GM18870 (cell line): ENCODE measurements at regions not wholly inside any gene's neighbourhood (a gene's known extent, or its start where the extent isn't known, plus 50 kb on each side); places are given as distances from the start of the nearest gene placed in this dataset.
A peak's percentile ranks its signal among the peaks of the same experiment; 100 is the strongest.
"Not testable (repeated sequence)": the region's sequence is repeated elsewhere in the genome, so short reads cannot be mapped to it uniquely, and the experiment has no call there.

Experiments
- ATAC-seq: cut with Tn5 transposase; IDR thresholded peaks from one replicate; pipeline ENCODE4 v1.9.1; 2021; ENCODE audit warnings: moderate library complexity; ENCODE audit not compliant: unreplicated experiment

GRCh38 chr4:123667496-123667895, 270.9 kb downstream of the SPRY1 start:
- ATAC-seq = no peak

DNA sequence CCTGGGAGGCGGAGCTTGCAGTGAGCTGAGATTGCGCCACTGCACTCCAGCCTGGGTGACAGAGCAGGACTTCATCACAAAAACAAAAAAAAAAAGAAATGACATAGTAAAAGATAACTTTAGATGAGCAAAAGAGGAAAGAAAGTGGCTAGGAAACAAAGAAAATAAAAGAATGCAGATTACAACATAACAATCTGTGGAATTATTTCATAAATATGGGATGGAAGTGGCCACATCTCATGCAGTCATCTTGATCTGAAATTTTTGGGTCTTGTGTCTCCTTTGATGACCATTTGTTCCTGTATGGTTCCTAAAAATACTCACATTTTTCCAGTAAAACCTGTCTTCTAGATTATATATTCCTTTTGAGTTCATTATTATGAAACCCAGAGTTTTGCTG, 271.4 kb downstream of the SPRY1 start:
- no peak for ATAC-seq

DNA sequence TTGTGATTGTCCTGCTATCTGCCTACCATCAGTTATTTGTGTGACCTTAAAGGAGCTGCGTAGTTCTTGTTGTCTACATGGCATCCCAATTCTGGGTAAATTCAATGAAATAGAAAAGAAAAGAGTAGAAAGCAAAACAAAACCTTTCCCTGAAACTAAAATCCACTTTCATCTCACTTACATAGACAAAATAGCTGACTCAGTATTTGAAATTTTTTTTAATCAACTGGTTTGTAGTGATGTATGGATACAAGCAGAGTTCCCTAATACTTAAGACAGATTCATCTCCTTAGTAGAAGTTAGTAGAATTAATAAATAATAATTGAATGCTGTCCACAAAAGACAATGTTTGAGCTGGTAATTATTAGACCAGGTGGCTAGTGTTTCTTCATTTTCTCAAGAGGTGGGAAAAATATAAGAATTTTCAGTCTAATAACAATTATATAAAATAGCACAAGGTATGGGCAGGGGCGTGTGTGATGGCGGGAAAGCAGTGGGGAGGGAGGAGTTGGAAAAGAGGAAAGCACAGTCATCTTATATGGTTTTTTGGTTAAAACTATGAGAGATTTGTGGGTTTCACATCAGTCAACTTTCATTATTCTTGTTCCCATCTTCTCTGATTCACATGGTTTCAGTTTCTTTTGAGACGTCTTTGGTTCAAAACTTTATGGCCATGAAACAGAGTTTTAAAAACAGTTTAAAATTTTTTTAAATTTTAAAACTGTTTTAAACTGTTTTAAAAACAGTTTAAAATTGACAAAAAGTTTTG, 275.2 kb downstream of the SPRY1 start:
- ATAC-seq = peak; percentile 97

GRCh38 chr4:123672987-123673386, 276.4 kb downstream of the SPRY1 start:
- ATAC-seq = peak; percentile 49

DNA sequence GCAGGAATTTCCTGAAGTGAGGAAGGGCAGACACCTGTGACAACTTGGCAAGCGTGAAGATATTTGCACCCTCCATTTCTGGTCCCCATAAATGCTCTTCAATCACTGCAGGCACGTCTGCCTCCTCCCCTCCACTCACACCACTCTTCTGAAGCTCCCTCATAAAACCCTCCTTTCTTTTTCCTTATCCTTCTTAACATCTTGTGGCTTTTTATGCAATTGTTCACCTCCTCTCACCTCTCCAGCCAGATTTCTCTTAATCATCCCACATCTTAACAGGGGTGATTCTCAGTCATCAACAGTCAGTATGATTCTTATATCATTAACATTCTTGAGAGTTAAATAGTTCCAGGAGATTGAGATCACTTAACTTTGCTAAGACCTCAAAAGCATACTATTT, 277.4 kb downstream of the SPRY1 start:
- ATAC-seq = no peak

DNA sequence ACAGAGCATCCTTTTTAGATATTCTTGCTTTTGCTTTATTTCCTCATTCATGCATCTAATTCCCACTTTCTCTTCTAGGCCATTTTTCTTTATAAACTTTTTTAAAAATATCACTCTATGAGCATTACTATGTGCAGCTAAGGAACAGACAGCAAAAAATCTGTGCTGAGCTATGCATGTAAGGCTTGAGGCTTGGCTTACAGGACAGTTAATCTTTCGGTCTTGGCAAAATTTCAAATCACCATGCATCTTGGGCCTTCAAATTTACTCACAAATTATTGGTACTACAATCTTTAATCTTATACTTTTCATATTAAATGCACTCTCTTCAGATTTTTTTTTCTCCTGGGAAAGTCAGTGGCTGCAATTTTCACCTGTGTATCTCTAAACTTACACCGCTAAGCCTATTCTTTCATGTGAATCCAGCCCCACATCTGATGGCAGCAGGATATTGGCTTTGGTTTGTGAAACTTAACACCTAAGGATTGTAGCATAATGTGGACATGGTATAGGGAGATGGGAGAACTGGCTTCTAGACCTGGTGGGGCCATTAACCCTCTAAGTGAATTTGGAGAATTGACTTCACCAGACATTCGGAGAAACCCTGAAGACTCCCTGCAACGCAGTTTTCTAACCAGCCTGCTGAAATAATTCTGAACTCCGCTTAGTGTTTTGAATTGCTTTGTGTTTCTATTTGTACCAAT, 278.3 kb downstream of the SPRY1 start:
- no peak for ATAC-seq

DNA sequence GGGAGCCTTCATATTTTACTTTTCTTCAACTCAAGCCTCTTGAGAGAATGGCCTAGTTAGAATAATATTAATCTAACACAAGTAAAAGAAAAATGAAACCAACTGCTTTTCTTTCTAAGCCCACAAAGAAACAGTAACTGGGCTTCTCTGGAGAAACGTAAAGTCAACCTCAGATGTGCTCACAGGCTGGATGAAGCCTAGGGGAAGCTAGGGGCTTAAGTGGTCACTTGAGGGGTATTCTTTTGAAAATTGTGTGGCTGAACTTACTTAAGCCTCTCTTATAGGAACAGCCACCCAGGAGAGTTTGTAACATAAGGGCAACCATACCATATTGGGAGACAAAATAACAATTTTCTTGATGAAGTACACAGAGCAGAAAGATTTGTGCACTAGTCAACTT, 279.0 kb downstream of the SPRY1 start:
- no peak for ATAC-seq

- ATAC-seq = no peak
Observed at GRCh38 chr4:123676071-123676889, 279.7 kb downstream of the SPRY1 start.

DNA sequence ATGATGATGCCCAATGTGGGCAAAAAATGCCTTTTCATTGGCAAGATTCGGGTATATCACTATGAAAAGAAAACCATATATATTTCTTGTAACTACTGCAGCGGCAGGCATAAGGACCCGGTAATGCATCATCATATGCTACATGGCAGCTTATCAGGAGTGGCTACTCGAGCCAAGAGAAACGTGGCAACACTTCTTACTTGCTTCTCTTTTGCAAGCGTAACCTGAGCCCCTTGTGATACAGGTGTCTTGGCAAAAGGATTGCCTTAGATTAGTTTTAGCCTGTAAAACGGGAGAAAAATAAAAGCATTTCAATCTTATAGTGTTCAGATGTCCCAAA, 280.3 kb downstream of the SPRY1 start:
- no peak for ATAC-seq

GRCh38 chr4:123682931-123683330, 286.3 kb downstream of the SPRY1 start:
- ATAC-seq = no peak

GRCh38 chr4:123684937-123685336, 288.3 kb downstream of the SPRY1 start:
- ATAC-seq = not testable (repeated sequence)

DNA sequence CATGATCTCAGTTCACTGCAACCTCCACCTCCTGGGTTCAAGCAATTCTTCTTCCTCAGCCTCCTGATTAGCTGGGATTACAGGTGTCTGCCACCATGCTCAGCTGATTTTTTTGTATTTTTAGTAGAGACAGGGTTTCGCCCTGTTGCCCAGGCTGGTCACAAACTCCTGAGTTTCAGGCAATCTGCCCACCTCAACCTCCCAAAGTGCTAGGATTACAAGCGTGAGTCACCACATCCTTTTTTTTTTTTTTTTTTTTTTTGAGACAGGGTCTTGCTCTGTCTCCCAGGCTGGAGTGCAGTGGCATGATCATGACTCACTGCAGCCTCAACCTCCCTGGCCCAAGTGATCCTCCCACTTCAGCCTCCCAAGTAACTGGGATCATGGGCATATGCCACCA, 298.9 kb downstream of the SPRY1 start:
- not testable (repeated sequence) for ATAC-seq

GRCh38 chr4:123696687-123697086, 300.1 kb downstream of the SPRY1 start:
- ATAC-seq = no peak

DNA sequence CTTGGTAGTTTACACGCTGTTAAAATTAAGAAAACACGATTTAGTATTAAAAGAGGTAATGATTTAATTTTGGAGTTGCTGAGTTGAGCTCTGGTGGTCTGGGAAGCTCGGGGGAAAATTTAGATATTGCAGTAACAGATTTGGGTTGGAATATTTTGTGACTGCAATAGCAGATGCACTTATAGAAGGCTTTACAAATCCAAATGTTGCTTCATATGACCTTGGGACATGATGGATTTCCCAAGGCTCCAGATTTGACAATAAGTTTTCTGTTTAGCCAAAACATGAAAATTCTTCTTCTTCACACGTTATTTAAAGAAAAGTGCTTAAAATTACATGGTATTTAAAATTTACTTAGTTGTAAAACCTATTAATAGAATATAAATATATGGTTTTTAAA, 302.0 kb downstream of the SPRY1 start:
- ATAC-seq = no peak

GRCh38 chr4:123699880-123700771, 303.5 kb downstream of the SPRY1 start:
- no peak for ATAC-seq

GRCh38 chr4:123701131-123701575, 304.6 kb downstream of the SPRY1 start:
- no peak for ATAC-seq

- ATAC-seq = no peak
Observed at GRCh38 chr4:123705419-123705818, 308.8 kb downstream of the SPRY1 start.

GRCh38 chr4:123706973-123707372, 310.4 kb downstream of the SPRY1 start:
- no peak for ATAC-seq

DNA sequence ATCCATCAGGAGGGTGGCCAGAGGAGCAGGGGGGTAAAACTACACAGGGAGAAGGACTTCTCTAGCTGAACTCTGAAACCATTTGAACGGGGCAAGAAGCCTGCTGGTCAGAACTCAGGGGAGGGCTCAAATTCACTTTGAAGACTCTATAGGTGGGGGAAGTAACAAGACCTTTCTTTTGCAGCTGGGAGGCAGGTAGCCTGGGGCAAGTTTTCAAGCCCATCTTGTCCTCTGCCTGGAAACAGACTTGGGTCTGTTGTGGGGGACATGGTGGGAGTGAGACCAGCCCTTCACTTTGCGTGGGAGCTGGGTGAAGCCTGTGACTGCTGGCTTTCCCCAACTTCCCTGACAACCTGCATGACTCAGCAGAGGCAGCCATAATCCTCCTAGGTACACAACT, 312.3 kb downstream of the SPRY1 start:
- ATAC-seq = no peak

DNA sequence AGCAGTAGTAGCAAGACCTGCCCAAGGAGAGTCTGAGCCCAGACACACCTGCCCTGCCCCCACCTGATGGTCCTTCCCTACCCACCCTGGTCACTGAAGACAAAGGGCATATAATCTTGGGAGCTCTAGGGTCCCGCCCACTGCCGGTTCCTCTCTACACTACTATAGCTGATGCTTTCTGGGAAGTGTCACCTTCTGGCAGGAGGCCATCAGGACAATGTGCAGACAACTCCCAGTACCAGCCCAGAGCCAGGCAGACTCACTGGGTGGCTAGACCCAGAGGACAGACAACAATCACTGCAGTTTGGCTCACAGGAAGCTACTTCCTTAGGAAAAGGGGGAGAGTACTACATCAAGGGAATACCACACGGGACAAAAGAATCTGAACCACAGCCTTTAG, 312.7 kb downstream of the SPRY1 start:
- ATAC-seq = no peak

GRCh38 chr4:123731035-123731434, 334.4 kb downstream of the SPRY1 start:
- ATAC-seq = no peak
